Gastrocnemius medialis (tissue), 4 donors: ENCODE measurements at regions not wholly inside any gene's neighbourhood (a gene's known extent, or its start where the extent isn't known, plus 50 kb on each side); places are given as distances from the start of the nearest gene placed in this dataset.

Experiments used
- ATAC-seq, 2 donors: fragments of 150-250 bp; one replicate each; pipeline ENCODE4 v1.9.1; 2016
- DNase-seq, 2 donors: peaks; one replicate each; pipeline ENCODE4 v3.0.0-alpha.2; 2019
- H3K27ac ChIP-seq, 4 donors: fragments of 200-600 bp; sonication (generic); 1 replicate in 1 of 4; 2 replicates in 3 of 4; pipeline ENCODE4 v1.5.1; 2016 to 2018; ENCODE audit warnings: mild to moderate bottlenecking in 2 of 4, moderate library complexity in 1 of 4
- H3K27me3 ChIP-seq, 3 donors: fragments of 200-600 bp; sonication (generic) in 2 of 3; 1 replicate in 1 of 3; 2 replicates in 2 of 3; pipeline versions ENCODE4 v1.5.1 to v1.6.0; 2016 to 2019; ENCODE audit warnings: mild to moderate bottlenecking in 1 of 3, moderate library complexity in 1 of 3
- H3K36me3 ChIP-seq, 2 donors: fragments of 200-600 bp; sonication (generic) in 1 of 2; one replicate each; pipeline ENCODE4 v1.5.1; 2017 to 2018
- H3K4me1 ChIP-seq, 2 donors: fragments of 200-600 bp; sonication (generic) in 1 of 2; one replicate each; pipeline ENCODE4 v1.5.1; 2016 to 2017; ENCODE audit warnings: mild to moderate bottlenecking in 2 of 2
- H3K4me3 ChIP-seq, 4 donors: fragments of 200-600 bp; sonication (generic) in 3 of 4; 1 replicate in 1 of 4; 2 replicates in 3 of 4; pipeline ENCODE4 v1.5.1; 2016 to 2019; ENCODE audit warnings: mild to moderate bottlenecking in 2 of 4
- H3K9me3 ChIP-seq, 3 donors: fragments of 200-600 bp; sonication (generic) in 2 of 3; 1 replicate in 1 of 3; 2 replicates in 2 of 3; pipeline ENCODE4 v1.5.1; 2016 to 2019
- POLR2A ChIP-seq, 2 donors: fragments of 450-650 bp; IDR thresholded peaks; one replicate each; pipeline ENCODE4 v1.6.1; 2017; ENCODE audit warnings: antibody characterized with exemption in 2 of 2, mild to moderate bottlenecking in 2 of 2, moderate library complexity in 2 of 2
- in situ Hi-C, 4 donors: fragments of 200-750 bp; cut with MboI; loops; one replicate each; pipeline versions ENCODE4 v1.15.0 to v1.8.0; 2017; ENCODE audit warnings: low sequenced_read_pairs in 4 of 4
- intact Hi-C: fragments of 100-400 bp; cut with DNase I; formaldehyde crosslinking; loops from one replicate; pipeline ENCODE4 v1.15.1; 2023; ENCODE audit warnings: low total_unique reads
- TF ChIP-seq, protein P1 (sequence below), 5 experiments: fragments of 450-650 bp in 3 of 5; fragments of 200-600 bp in 2 of 5; sonication (generic) in 2 of 5; IDR thresholded peaks in 4 of 5; conservative IDR thresholded peaks in 1 of 5; 1 replicate in 4 of 5; 2 replicates in 1 of 5; pipeline ENCODE4 v1.5.1; 2016 to 2019; ENCODE audit warnings: antibody characterized with exemption in 5 of 5, mild to moderate bottlenecking in 3 of 5, moderate library complexity in 3 of 5

GRCh38 chr22:48167238-48167637, 1404.8 kb downstream of the TBC1D22A start:
- intact Hi-C loops (no loop called here), in situ Hi-C loops (no loop called here)
- H3K4me1 ChIP-seq: no peaks in the 10 kb centered on the region
- H3K4me3 ChIP-seq: no peak overlapping the region
- H3K27ac ChIP-seq: no peak overlapping the region
- no peaks in the 10 kb centered on the region for H3K36me3 ChIP-seq
- no peaks in the 10 kb centered on the region for H3K9me3 ChIP-seq
- no peak for ATAC-seq
- DNase-seq: no peak
- TF ChIP-seq, protein P1, sequence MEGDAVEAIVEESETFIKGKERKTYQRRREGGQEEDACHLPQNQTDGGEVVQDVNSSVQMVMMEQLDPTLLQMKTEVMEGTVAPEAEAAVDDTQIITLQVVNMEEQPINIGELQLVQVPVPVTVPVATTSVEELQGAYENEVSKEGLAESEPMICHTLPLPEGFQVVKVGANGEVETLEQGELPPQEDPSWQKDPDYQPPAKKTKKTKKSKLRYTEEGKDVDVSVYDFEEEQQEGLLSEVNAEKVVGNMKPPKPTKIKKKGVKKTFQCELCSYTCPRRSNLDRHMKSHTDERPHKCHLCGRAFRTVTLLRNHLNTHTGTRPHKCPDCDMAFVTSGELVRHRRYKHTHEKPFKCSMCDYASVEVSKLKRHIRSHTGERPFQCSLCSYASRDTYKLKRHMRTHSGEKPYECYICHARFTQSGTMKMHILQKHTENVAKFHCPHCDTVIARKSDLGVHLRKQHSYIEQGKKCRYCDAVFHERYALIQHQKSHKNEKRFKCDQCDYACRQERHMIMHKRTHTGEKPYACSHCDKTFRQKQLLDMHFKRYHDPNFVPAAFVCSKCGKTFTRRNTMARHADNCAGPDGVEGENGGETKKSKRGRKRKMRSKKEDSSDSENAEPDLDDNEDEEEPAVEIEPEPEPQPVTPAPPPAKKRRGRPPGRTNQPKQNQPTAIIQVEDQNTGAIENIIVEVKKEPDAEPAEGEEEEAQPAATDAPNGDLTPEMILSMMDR (IDR thresholded peaks at IDR 0.05 in 4 of 5, conservative IDR thresholded peaks at IDR 0.05 in 1 of 5): no peak
- H3K27me3 ChIP-seq: no peaks in the 10 kb centered on the region

GRCh38 chr22:48161298-48161697, 1398.8 kb downstream of the TBC1D22A start:
- Histone ChIP-seq H3K27me3 (no peaks in the 10 kb centered on the region), H3K4me3 (no peak overlapping the region), H3K4me1 (no peaks in the 10 kb centered on the region), H3K27ac (no peak overlapping the region), H3K9me3 (no peaks in the 10 kb centered on the region), H3K36me3 (no peaks in the 10 kb centered on the region)
- ATAC-seq (no peak), DNase-seq (no peak)
- intact Hi-C loops (no loop called here), in situ Hi-C loops (no loop called here)
- TF ChIP-seq, protein P1 (IDR thresholded peaks at IDR 0.05 in 4 of 5, conservative IDR thresholded peaks at IDR 0.05 in 1 of 5): no peak
- TF ChIP-seq POLR2A (IDR thresholded peaks at IDR 0.05): no peak

- intact Hi-C loops: no loop called here
These were observed 1395.2 kb downstream of the TBC1D22A start for GRCh38 chr22:48157676-48158075.

DNA sequence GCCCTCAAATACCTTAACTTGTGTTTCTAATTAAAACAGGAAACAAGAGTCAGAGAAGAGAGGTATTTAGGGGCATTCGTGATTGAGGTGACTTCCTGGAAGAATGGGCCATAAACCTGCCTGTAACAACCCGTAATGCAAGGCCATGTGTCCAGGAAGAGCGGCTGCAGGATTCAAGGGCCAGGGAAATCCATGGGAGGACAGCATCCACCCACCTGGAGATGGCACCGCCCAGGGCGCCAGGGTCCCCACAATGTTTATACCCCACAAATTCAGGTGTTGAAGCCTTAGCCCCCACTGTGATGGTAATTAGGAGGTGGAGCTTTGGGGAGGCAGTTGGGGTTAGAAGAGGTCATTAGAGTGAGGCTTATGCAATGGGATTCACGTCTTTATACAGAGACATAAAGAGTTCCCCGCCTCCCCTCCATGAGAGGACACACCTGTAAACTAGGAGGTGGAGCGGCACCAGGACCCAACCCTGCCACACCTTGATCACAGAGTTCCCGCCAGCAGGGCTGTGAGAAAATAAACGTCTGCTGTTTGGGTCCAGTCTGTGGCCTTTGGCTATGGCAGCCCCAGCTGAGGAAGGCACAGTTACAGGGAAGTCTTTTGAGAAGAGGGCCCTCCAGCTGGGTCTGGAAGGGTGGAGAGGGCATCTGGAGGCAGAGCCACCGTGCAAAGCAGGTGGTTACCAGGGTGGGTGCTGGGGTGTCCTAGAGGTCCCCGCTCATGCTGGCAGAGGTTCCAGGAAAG, 1394.3 kb downstream of the TBC1D22A start:
- no peaks in the 10 kb centered on the region for H3K27me3 ChIP-seq
- H3K27ac ChIP-seq: no peak overlapping the region
- no peaks in the 10 kb centered on the region for H3K9me3 ChIP-seq
- TF ChIP-seq, protein P1 (IDR thresholded peaks at IDR 0.05 in 4 of 5, conservative IDR thresholded peaks at IDR 0.05 in 1 of 5): no peak
- TF ChIP-seq POLR2A (IDR thresholded peaks at IDR 0.05): no peak
- intact Hi-C loops: no loop called here
- H3K4me1 ChIP-seq: no peaks in the 10 kb centered on the region
- H3K36me3 ChIP-seq: no peaks in the 10 kb centered on the region
- no peak overlapping the region for H3K4me3 ChIP-seq
- DNase-seq (no peak), ATAC-seq (no peak)
- in situ Hi-C loops: no loop called here

More at GRCh38 chr22:48157676-48158075, 1395.2 kb downstream of the TBC1D22A start:
- TF ChIP-seq, protein P1 (IDR thresholded peaks at IDR 0.05 in 4 of 5, conservative IDR thresholded peaks at IDR 0.05 in 1 of 5): no peak
- TF ChIP-seq POLR2A (IDR thresholded peaks at IDR 0.05): no peak
- Histone ChIP-seq H3K36me3 (no peaks in the 10 kb centered on the region), H3K9me3 (no peaks in the 10 kb centered on the region), H3K4me1 (no peaks in the 10 kb centered on the region), H3K27me3 (no peaks in the 10 kb centered on the region), H3K27ac (no peak overlapping the region), H3K4me3 (no peak overlapping the region)
- DNase-seq (no peak), ATAC-seq (no peak)
- in situ Hi-C loops: no loop called here

GRCh38 chr22:48155446-48155845, 1393.0 kb downstream of the TBC1D22A start:
- no peak overlapping the region for H3K4me3 ChIP-seq
- TF ChIP-seq, protein P1 (IDR thresholded peaks at IDR 0.05 in 4 of 5, conservative IDR thresholded peaks at IDR 0.05 in 1 of 5): no peak
- TF ChIP-seq POLR2A (IDR thresholded peaks at IDR 0.05): no peak
- H3K9me3 ChIP-seq: no peaks in the 10 kb centered on the region
- H3K36me3 ChIP-seq: no peaks in the 10 kb centered on the region
- ATAC-seq (no peak), DNase-seq (no peak)
- in situ Hi-C loops (no loop called here), intact Hi-C loops (no loop called here)
- H3K27ac ChIP-seq: no peak overlapping the region
- no peaks in the 10 kb centered on the region for H3K4me1 ChIP-seq
- no peaks in the 10 kb centered on the region for H3K27me3 ChIP-seq
